GM21360 (cell line): ENCODE measurements at regions not wholly inside any gene's neighbourhood (a gene's known extent, or its start where the extent isn't known, plus 50 kb on each side); places are given as distances from the start of the nearest gene placed in this dataset.

Experiments
- ATAC-seq: cut with Tn5 transposase; IDR thresholded peaks from one replicate; pipeline ENCODE4 v1.9.1; 2021; ENCODE audit warnings: mild to moderate bottlenecking, moderate library complexity; ENCODE audit not compliant: unreplicated experiment

GRCh38 chrX:121987835-121988234 lies 940.4 kb downstream of the GLUD2 start:
- ATAC-seq = no peak

- no peak for ATAC-seq
Measured at GRCh38 chrX:122004127-122004526, 956.7 kb downstream of the GLUD2 start.

- ATAC-seq = no peak
Measured at GRCh38 chrX:122026665-122027064, 979.3 kb downstream of the GLUD2 start.

GRCh38 chrX:122046226-122046625 lies 998.8 kb downstream of the GLUD2 start:
- ATAC-seq = no peak

- ATAC-seq = no peak
Measured at GRCh38 chrX:122046815-122047214, 999.4 kb downstream of the GLUD2 start.

- ATAC-seq = no peak
Measured at GRCh38 chrX:122047261-122047660, 999.9 kb downstream of the GLUD2 start.

DNA sequence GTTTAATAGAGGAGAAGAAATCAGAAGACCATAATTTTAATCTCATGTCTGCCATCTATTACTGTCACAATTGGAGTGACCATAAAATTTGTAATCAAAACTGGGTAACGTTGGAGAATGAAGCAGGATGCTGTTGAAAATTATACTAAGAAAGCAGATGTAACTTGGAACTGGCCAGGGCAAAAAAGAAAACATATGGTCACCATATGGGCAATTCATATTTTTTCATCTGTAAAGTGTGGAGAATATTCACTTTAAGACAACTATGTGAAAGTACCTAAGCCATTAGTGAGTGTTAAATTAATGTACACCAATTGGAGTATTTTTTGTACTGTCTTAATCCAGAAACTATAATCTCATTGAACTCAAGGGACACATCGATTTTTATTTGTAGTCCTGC lies 1008.0 kb downstream of the GLUD2 start:
- ATAC-seq = no peak

GRCh38 chrX:122055979-122056715 lies 1008.7 kb downstream of the GLUD2 start:
- ATAC-seq = no peak

- no peak for ATAC-seq
Measured at GRCh38 chrX:122076241-122076640, 1028.8 kb downstream of the GLUD2 start.

DNA sequence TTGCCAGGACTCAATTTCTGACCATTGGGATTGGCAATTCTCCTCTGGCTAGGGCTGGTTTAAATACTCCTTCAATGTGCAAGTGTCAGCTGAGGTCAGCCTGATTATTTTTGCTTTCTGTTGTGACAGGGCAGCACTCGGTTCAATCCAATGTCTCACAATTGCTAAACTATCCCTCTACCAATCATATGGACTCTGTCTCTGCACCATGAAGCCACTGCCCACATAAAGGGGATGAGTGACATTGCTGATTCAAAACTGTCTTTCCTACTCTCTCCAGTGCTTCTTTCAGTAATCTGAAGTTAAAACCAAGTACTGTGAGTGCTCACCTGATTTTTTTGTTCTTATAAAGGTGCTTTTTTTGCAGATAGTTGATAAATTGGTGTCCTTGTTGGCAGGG lies 1030.7 kb downstream of the GLUD2 start:
- ATAC-seq = no peak

DNA sequence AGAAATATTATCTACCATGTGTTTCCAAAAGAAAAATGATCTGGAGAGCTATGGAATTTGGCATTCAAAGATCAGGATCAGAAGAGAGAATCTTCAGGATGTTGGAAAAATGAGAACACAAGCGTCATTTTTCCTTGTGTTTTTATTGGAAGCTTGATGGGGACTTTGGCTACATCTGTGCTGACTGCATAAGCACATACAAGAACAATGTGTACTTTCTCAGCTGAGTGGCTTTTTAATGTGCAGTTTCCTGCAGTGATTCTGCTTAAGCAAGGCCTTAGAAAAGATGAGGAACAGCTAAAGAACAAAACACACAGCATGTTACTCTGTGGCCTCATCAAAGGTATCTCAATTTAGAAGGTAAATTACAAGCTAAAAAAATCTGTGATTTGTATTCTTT lies 1039.9 kb downstream of the GLUD2 start:
- ATAC-seq = no peak

- ATAC-seq = no peak
Measured at GRCh38 chrX:122091571-122091970, 1044.2 kb downstream of the GLUD2 start.

DNA sequence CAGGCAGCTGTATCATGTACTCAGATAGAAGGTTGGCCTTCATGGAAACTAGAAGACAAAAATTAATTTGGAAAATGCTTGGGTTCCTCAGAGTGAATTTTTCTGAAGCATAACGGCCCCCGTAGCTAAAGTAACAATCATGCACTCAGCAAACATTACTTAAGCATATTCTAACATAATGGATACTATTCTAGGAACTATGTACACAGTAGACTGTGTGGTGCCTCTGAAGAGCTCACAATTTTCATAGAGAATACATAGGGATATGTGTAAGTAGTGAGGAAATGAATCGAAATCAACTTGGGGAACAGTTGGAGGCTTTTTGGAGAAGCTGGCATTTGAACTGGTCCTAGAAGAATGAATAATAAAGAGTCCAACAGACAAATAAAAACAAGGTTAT lies 1045.0 kb downstream of the GLUD2 start:
- ATAC-seq = no peak

- no peak for ATAC-seq
Measured at GRCh38 chrX:122092978-122093377, 1045.6 kb downstream of the GLUD2 start.

- ATAC-seq = no peak
Measured at GRCh38 chrX:122094611-122095010, 1047.2 kb downstream of the GLUD2 start.

DNA sequence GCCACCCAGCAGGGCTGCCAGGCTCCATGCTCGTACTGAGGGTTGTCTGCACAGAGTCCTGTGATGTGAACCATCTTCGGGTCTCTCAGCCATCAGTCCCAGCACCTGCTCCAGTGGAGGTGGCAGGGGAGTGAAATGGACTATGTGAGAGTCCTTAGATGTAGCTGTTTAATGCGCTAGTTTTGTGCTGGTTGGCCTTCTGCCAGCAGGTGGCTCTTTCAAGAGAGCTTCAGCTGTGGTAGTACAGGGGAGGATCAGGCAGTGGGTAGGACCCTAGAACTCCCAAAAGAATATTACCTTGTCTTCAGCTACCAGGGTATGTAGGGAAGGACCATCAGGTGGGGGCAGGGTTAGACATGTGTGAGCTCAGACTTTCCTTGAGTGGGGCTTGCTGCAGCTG lies 1066.0 kb downstream of the GLUD2 start:
- ATAC-seq = no peak

- no peak for ATAC-seq
Measured at GRCh38 chrX:122113896-122114295, 1066.5 kb downstream of the GLUD2 start.

- no peak for ATAC-seq
Measured at GRCh38 chrX:122115604-122116003, 1068.2 kb downstream of the GLUD2 start.

DNA sequence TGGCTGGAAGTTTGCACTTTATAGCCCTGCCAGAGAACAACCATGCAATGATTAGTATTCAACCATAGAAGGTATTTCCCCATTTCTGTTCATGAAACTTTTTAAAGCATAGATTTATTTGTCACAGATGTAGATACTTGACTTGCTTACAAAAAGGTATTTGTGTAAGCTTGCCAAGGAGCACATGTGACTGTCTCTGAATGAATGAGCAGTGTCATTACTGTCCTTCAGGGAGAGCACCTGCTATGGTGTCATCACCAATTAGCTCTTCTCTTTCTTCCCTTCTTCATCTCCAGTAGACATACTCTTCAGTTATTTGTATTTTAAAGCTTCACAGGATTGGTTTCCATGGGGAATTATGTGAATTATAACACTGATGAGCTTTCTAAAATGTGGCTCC lies 1064.7 kb upstream of the GRIA3 start:
- ATAC-seq = no peak

DNA sequence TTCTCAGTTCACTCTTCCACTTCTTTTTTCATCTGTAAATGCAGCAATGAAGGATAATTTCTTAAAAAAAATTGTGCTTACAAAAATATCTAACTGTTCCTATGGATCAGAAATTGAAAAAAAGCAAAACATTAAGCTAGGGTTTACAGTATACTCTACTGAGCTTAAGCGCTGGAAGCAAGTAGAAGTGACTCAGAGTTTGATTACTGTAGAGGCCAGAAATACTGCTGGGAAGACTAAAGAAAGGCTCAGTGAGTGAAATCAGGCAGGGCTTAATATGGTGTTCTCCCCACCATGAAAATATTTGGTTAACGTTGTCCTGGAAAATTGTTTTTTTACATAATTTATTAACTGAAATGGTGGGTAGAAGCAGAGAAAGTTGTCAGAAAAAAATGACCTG lies 1061.8 kb upstream of the GRIA3 start:
- ATAC-seq = no peak

DNA sequence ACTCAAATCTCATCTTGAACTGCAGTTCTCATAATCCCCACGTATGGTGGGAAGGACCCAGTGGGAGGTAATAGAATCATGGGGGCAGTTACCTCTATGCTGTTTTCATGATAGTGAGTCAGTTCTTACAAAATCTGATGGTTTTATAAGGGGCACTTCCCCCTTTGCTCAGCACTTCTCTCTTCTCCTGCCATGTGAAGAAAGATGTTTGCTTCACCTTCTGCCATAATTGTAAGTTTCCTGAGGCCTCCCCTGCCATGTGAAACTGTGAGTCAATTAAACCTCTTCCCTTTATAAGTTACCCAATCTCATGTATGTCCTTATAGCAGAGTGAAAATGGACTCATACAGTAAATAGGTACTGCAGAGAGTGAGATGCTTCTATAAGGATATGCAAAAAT lies 1050.6 kb upstream of the GRIA3 start:
- ATAC-seq = no peak

GRCh38 chrX:122134291-122134690 lies 1049.8 kb upstream of the GRIA3 start:
- ATAC-seq = no peak

GRCh38 chrX:122135070-122135469 lies 1049.0 kb upstream of the GRIA3 start:
- ATAC-seq = no peak
